GM18858 (cell line): ENCODE measurements at regions not wholly inside any gene's neighbourhood (a gene's known extent, or its start where the extent isn't known, plus 50 kb on each side); places are given as distances from the start of the nearest gene placed in this dataset.
A peak's percentile ranks its signal among the peaks of the same experiment; 100 is the strongest.

ENCODE experiments used
- ATAC-seq: cut with Tn5 transposase; IDR thresholded peaks from one replicate; pipeline ENCODE4 v1.9.1; 2021; ENCODE audit not compliant: unreplicated experiment

DNA sequence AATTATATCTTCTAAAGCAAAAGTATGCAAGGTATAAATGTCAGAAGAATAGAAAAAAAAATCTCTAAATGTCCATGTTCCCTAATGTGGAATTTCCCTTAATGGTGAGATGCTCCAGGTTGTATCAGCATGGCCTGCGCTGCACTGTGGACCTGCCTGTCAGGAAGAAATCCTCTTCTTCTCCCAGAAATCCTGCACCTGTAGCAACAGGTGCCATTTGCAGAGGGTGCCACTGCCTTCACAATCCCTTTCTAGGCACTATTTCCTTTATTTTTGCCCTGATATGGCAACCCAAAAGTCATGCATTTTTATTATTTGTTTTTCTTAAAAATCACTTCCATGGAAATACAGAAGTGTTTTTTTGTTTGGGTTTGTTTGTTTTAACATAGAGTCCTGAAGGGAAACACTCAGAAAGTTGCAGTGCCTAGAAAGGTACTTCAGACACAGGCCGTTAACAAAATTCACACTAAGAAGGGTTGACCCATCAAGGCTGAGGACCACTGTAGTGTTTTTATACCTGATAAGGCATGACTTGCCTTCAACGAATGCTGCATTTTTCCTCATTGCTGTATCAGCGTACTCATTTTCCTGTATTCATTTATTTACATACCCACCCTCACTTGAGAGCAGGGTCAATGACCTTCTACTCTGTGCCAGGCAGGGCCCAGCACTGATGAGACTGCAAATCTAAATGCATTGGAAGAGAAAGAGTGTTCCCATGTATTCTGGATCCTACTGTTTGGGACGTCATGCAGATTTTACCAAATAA, 177.8 kb downstream of the SNX18 start:
- no peak for ATAC-seq

DNA sequence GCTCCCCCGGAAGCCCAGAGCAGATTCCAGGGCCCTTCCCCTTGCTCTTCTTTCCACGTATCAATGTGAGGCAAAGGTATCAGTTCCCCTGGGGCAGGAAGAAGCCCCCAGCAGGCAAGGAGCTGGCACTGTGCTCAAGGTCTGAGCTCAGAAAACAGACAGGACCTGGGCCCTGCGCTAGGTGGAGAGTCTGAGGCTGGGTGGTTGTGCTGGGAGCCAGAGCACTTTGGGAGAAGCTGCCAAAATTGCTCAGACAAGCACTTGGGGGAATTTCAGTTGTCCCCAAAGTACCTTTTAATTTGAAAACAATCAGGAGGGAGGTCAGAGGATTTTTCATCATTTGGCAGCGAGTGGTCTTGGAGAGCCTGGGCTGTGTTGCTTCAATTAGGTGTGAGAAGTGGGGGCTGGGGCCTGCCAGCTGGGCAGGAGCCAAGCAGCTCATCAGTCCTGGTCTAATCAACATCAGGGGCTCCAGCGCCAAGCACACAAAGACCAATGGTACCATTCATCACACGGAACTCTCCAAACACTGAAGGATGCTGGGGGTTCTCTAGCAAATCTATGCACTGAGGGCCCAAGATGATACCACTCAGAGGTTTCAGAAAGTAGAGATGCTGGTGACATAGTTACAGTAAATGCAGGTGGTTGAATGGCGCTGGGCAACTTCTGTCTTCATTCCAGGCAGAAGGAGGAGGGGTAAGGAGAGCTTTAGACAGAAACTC, 176.5 kb downstream of the SNX18 start:
- no peak for ATAC-seq

DNA sequence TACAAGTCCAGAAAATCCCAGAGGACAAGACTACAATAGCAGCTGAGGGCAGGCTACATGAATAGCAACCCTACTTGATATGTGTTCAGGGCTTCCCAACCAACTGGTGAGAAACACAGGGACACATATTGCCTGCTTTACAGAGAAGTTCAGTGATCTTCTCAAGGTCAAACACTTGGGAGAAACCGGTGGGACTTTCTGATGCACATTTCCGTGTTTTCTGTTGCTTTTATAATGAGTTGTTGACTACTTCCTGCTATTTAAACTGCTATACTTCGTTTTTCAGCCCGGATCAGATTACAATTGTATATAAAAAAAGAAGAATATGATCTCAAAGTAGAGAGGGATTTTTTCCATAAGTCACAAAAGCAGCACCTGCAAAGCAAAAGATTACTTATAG, 175.1 kb downstream of the SNX18 start:
- ATAC-seq, result no peak

- no peak for ATAC-seq
Observed at GRCh38 chr5:54691656-54692055, 174.1 kb downstream of the SNX18 start.

- no peak for ATAC-seq
Observed at GRCh38 chr5:54689411-54690251, 172.1 kb downstream of the SNX18 start.

DNA sequence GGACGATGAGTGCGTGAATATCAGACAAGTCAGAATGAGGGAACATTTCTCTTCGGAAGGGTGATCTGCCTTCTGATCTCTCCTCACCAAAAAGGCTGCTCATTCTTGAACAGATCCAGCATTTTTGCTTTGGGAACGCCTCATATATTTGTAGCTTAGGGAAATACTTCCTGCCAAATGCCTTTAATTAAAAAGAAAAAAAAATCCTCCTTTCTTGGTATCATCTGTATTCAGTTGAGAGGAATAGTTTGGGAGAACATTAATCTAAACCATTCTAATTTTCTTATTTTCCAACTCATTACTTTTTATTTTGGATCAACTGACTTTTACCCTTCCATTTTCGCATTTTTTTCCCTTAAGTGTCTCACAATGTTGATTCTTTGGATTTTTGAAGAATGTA, 163.4 kb downstream of the SNX18 start:
- ATAC-seq, result no peak

DNA sequence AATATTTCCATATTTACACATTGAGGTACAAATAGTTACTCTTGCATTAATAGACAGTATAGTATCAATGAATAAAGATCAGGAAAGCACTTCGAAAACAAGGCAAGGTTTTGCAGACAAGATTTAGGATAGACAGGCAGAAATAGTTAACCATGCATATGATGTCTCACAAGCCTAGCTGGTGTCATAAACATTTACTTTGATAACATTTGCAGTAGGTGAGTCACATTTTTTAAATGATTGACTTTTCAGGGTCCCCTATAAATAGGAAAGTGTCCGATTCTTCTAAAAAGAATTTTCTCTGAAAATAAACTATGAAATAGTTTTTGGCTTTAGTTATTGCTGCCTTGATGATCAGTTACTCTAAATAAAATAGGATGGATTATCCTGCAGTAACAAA, 162.1 kb downstream of the SNX18 start:
- ATAC-seq, result no peak

GRCh38 chr5:54678737-54679136, 161.2 kb downstream of the SNX18 start:
- no peak for ATAC-seq

GRCh38 chr5:54676481-54677340, 159.2 kb downstream of the SNX18 start:
- no peak for ATAC-seq

DNA sequence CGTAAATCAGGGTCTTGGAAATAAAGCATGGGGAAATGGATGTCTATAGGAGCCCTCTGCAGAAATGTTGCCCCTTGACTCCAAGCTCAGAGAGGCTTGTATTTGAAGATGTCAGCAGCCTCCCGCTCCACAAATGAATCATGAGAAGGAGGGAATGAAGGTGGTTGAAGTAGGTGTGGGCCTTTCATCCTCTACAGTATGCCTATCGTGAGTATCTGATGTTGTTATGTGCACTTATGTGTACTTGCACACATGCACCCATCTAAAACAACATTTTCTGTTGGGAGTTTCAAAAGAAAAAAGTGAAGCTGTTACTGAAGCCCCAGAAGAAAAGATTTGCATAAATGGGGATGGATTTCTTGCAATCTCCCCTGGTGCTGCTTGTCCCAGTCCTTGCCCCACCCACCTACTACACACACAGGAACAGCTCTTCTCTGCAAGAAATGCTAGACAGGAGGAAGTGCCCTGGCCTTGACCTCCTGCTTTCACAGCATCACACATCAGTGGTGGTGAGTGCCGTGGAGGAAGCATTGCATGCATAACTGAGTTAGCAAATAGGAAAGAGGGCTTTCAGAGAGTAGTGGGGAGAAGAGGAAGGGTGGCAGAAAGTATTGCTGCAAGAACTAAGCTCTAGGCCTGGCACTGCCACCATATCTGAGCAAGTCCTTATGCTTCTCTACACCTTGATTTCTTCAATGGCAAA, 156.1 kb downstream of the SNX18 start:
- ATAC-seq, result peak; percentile 57

DNA sequence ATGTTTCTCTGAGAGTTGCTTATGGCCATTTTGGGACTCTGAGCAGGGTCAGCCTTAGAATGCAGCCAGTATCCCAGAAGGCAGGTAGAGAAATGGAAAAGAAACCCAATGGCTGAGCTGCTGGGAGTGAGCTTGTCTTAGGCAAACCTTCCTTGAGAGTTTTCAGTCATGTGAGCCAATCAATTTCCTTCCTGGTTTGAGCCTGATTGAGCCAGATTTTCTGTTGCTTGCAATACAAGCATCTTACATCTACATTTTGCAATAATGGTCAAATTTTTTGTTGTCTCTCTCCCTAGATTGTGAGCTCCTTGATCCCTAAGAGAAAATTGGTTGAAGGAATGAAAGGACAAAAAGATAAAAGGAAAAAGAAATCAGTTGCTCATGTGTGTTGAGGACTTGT, 155.3 kb downstream of the SNX18 start:
- no peak for ATAC-seq

DNA sequence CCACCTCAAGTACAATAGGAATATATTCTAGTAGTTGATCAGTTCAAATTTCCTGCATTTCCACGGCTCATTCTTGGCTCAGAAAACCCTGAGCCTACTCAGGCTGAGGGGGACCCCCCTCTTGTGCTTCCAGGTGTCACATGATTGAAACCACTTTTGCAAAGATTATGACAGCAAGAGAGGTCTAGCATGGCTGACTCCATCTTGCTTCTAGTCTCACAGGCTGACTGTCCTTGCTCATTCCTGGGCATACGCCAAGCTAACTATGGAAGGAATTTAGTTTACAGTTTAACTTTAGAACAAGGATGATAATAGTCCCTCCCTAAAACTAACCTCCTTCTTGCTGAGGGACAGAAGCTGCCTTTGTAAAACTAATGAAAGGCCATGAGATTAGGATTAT, 154.1 kb downstream of the SNX18 start:
- ATAC-seq, result no peak

GRCh38 chr5:54671111-54671531, 153.6 kb downstream of the SNX18 start:
- no peak for ATAC-seq

- ATAC-seq, result no peak
Observed at GRCh38 chr5:54670281-54670680, 152.7 kb downstream of the SNX18 start.

- ATAC-seq, result no peak
Observed at GRCh38 chr5:54669845-54670244, 152.3 kb downstream of the SNX18 start.

GRCh38 chr5:54669285-54669684, 151.7 kb downstream of the SNX18 start:
- ATAC-seq, result no peak

GRCh38 chr5:54668096-54668495, 150.5 kb downstream of the SNX18 start:
- no peak for ATAC-seq

- ATAC-seq, result no peak
Observed at GRCh38 chr5:54667136-54667535, 149.6 kb downstream of the SNX18 start.

DNA sequence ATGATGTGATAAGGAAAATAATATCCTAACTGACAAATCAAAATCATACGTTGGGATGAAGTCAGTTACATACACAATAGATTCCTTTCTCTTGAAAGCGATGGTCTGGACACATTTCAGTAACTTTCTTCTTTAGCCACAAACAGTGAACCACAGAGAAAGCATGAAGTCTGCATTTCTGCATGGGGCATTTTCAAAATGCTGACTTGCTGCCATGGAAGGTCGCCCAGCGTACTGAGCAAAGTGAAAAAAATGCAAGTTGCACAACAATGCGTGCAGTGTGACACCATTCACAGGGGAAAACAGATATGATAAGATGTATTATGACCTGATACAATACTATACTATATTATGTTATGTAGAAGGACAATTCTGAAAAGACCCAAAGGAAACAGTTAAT, 146.3 kb downstream of the SNX18 start:
- no peak for ATAC-seq

- ATAC-seq, result no peak
Observed at GRCh38 chr5:54661111-54661510, 143.6 kb downstream of the SNX18 start.
